ENCODE measurements at regions not wholly inside any gene's neighbourhood (a gene's known extent, or its start where the extent isn't known, plus 50 kb on each side); places are given as distances from the start of the nearest gene placed in this dataset.

DNA sequence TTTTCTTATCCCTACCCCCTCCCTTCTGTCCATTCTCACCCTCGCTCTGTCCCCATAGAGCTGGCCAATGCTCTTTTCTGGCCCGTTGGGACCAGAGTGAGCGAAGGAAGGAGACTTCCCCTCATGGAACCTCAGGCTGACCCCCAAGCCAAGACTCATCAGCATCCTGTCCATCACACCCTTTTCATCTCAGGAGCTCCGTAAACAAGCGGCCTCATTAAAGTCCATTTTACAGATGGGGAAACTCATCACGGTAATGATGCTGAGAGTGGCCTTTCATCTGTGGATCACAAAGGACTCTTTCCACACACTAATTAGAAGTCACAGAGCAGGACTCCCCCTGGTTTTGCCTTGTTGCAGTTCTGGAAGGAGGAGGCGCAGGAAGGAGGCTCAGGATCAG is 67.4 kb upstream of the SLC34A2 start:
- TF ChIP-seq SUZ12 (IDR thresholded peaks at IDR 0.05; ENCODE audit: extremely low read depth, insufficient read depth, insufficient read length) (no peak), ZNF274 (IDR thresholded peaks at IDR 0.05; ENCODE audit: low read depth, low read length) (no peak)
